ENCODE measurements at regions not wholly inside any gene's neighbourhood (a gene's known extent, or its start where the extent isn't known, plus 50 kb on each side); places are given as distances from the start of the nearest gene placed in this dataset.

DNA sequence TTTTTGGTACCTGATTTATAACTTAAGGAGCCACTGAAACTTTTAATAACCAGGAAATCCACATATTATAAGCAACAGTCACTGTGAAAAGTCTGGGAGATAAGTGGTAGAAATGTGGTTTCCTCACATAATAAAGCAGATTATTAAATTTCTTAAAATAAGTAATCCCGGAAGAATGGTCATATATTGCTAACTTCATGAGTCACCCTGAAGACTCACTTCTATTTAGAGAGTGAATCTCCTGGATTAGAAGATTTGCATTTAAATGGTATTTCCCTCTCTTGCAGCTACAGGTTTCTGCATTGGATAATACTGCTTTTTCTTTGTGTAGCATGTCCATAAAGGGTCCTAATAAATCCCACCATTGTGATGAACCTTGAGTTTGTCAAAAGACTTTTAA lies 1286.8 kb upstream of the CDH8 start:
- TF ChIP-seq, protein P1, sequence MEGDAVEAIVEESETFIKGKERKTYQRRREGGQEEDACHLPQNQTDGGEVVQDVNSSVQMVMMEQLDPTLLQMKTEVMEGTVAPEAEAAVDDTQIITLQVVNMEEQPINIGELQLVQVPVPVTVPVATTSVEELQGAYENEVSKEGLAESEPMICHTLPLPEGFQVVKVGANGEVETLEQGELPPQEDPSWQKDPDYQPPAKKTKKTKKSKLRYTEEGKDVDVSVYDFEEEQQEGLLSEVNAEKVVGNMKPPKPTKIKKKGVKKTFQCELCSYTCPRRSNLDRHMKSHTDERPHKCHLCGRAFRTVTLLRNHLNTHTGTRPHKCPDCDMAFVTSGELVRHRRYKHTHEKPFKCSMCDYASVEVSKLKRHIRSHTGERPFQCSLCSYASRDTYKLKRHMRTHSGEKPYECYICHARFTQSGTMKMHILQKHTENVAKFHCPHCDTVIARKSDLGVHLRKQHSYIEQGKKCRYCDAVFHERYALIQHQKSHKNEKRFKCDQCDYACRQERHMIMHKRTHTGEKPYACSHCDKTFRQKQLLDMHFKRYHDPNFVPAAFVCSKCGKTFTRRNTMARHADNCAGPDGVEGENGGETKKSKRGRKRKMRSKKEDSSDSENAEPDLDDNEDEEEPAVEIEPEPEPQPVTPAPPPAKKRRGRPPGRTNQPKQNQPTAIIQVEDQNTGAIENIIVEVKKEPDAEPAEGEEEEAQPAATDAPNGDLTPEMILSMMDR (IDR thresholded peaks at IDR 0.05; ENCODE audit: unreplicated experiment), result no peak
- H3K4me1 Mint-ChIP-seq, result peaks cover 10% of the 10 kb centered on the region

DNA sequence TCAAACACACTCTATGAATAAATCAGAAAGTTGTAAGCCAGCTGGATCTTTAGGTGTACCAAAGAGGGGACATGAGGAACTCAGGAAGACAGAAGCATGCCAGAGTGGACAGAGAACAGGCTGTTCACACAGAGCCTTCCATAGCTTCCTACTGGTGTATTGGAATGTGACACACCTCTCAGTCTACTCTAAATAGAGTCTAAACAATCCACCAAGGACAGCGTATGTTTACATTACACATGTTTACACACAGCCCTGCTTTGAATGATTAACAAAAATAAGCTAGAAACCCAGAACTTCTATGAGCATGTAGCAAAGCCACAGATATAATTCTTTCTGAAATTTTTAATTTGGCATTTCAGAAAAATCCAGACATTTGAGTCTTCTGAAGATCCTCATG lies 1279.0 kb upstream of the CDH8 start:
- DNase-seq (ENCODE audit: low spot score in 2 of 2, unreplicated experiment in 2 of 2), result no peak
- Mint-ChIP-seq H3K4me3 (no peak overlapping the region), H3K4me1 (no peaks in the 10 kb centered on the region), H3K27ac (no peak overlapping the region), H3K36me3 (no peaks in the 10 kb centered on the region), H3K27me3 (ENCODE audit: low read depth) (peaks cover 7% of the 10 kb centered on the region), H3K9me3 (no peaks in the 10 kb centered on the region)
- TF ChIP-seq, protein P1 (IDR thresholded peaks at IDR 0.05; ENCODE audit: unreplicated experiment), result no peak

More for the DNA sequence above, 1286.8 kb upstream of the CDH8 start:
- Mint-ChIP-seq H3K36me3 (no peaks in the 10 kb centered on the region), H3K4me3 (no peak overlapping the region), H3K27me3 (ENCODE audit: low read depth) (peaks cover 7% of the 10 kb centered on the region), H3K27ac (no peak overlapping the region), H3K9me3 (no peaks in the 10 kb centered on the region)
- no peak for DNase-seq (ENCODE audit: low spot score in 2 of 2, unreplicated experiment in 2 of 2)

DNA sequence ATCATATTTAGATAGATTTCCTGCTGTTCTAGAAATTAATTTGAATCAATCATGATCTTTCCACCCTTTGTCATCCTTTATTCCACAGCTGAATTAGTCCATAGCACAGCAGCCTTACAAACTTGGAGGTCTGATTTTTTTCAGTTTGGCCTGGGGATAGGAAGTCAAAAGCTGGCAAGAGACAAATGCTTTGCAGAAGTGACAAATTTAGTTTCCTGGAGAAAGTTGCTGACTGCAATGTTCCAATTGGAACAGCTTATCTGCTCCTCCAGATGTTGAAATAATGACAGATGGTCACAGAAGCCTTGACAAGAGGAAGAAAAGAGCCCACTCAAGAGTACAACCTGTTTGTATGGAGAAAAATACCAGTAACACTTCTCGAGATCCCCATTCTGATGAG lies 1276.1 kb upstream of the CDH8 start:
- TF ChIP-seq, protein P1 (IDR thresholded peaks at IDR 0.05; ENCODE audit: unreplicated experiment), result no peak
- no peak overlapping the region for H3K4me3 Mint-ChIP-seq
- no peak for DNase-seq (ENCODE audit: low spot score in 2 of 2, unreplicated experiment in 2 of 2)
- H3K27ac Mint-ChIP-seq, result no peak overlapping the region
- no peaks in the 10 kb centered on the region for H3K36me3 Mint-ChIP-seq
- no peaks in the 10 kb centered on the region for H3K9me3 Mint-ChIP-seq
- H3K27me3 Mint-ChIP-seq (ENCODE audit: low read depth), result peaks cover 7% of the 10 kb centered on the region
- no peaks in the 10 kb centered on the region for H3K4me1 Mint-ChIP-seq

DNA sequence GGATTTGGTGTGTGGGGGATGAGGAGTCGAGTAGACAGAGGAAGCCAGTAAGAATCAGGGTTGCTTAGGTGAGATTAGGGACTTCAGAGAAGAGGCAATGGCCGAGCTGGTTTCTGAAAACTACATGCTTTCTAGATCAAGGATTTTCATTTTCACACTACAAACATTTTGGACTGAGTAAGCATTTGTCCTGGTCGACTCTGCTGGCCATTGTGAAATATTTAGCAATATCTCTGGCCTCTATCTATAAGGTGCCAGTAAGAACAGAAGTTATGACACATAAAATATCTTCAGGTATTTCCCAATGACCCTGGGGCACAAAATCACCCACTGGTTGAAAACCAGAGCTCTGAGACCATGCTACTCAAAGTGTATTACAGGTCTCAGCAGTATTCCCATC lies 1275.1 kb upstream of the CDH8 start:
- TF ChIP-seq, protein P1 (IDR thresholded peaks at IDR 0.05; ENCODE audit: unreplicated experiment), result no peak
- Mint-ChIP-seq H3K4me1 (no peaks in the 10 kb centered on the region), H3K36me3 (no peaks in the 10 kb centered on the region), H3K27ac (no peak overlapping the region), H3K27me3 (ENCODE audit: low read depth) (peaks cover 7% of the 10 kb centered on the region), H3K4me3 (no peak overlapping the region), H3K9me3 (no peaks in the 10 kb centered on the region)
- no peak for DNase-seq (ENCODE audit: low spot score in 2 of 2, unreplicated experiment in 2 of 2)

DNA sequence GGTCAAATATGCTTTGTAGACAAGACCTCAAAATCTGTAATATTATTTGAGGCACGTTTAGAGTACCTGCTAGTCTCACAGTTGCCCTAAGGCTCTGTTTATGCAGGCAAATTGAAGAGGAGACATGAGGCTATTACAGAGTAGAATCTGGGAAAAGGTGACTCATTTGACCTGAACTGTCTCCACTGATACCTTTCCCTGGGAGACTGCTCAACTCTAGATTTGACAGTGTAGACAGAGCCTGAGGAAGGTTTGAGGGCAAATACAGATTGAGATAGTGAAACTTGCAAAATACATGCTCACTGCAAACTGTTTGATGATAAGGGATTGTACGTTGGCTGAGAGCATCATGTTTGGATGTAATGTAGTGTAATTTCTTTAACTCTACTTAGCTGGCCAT lies 1266.6 kb upstream of the CDH8 start:
- Mint-ChIP-seq H3K9me3 (no peaks in the 10 kb centered on the region), H3K27me3 (ENCODE audit: low read depth) (peaks cover 2% of the 10 kb centered on the region), H3K36me3 (no peaks in the 10 kb centered on the region), H3K4me3 (no peak overlapping the region), H3K27ac (no peak overlapping the region), H3K4me1 (no peaks in the 10 kb centered on the region)
- TF ChIP-seq, protein P1 (IDR thresholded peaks at IDR 0.05; ENCODE audit: unreplicated experiment), result no peak
- no peak for DNase-seq (ENCODE audit: low spot score in 2 of 2, unreplicated experiment in 2 of 2)

DNA sequence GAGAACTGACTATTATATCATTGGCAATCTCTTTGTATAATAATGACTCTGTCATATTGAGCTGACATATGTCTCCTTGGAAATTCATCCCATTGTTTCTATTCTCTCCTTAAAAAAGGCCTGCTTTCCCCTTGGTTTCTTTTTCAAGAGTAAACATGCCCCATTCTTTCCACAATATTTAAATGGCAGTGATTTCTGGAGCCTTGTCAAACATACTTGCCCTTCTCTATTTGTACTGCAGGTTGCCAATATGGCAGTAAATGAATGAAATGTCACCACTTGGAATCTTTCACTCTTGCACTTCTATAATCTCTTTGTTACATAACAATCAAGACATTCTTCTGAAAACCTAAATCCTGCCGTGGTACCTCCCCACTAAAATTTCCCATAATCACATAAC lies 1265.1 kb upstream of the CDH8 start:
- Mint-ChIP-seq H3K36me3 (no peaks in the 10 kb centered on the region), H3K4me3 (no peak overlapping the region), H3K4me1 (no peaks in the 10 kb centered on the region), H3K9me3 (no peaks in the 10 kb centered on the region), H3K27me3 (ENCODE audit: low read depth) (peaks cover 2% of the 10 kb centered on the region), H3K27ac (no peak overlapping the region)
- no peak for DNase-seq (ENCODE audit: low spot score in 2 of 2, unreplicated experiment in 2 of 2)
- TF ChIP-seq, protein P1 (IDR thresholded peaks at IDR 0.05; ENCODE audit: unreplicated experiment), result no peak

All from mesothelial cell of epicardium (in vitro differentiated cells).